ENCODE measurements at regions not wholly inside any gene's neighbourhood (a gene's known extent, or its start where the extent isn't known, plus 50 kb on each side); places are given as distances from the start of the nearest gene placed in this dataset.
"Not testable (repeated sequence)": the region's sequence is repeated elsewhere in the genome, so short reads cannot be mapped to it uniquely, and the experiment has no call there.

GRCh38 chr22:10773341-10773740, 4754.7 kb upstream of the OR11H1 start:
- not testable (repeated sequence) for TF ChIP-seq POLR2A, CTCF (IDR thresholded peaks at IDR 0.05)

All from tibial nerve (tissue), 3 donors.